SHP77 treated with DMSO at 0.1 percent for 48 hours (cell line): ENCODE measurements at regions not wholly inside any gene's neighbourhood (a gene's known extent, or its start where the extent isn't known, plus 50 kb on each side); places are given as distances from the start of the nearest gene placed in this dataset.
A peak's percentile ranks its signal among the peaks of the same experiment; 100 is the strongest.
"Not testable (repeated sequence)": the region's sequence is repeated elsewhere in the genome, so short reads cannot be mapped to it uniquely, and the experiment has no call there.

Source experiments
- DNase-seq: peaks from one replicate; lab custom pipeline; 2025; lab: John Stamatoyannopoulos, UW

- no peak for DNase-seq
Observed at GRCh38 chr16:85441189-85441889, 171.8 kb upstream of the GSE1 start.

- DNase-seq = no peak
Observed at GRCh38 chr16:85441890-85442670, 171.0 kb upstream of the GSE1 start.

- no peak for DNase-seq
Observed at GRCh38 chr16:85443116-85443515, 170.0 kb upstream of the GSE1 start.

- no peak for DNase-seq
Observed at GRCh38 chr16:85443531-85443930, 169.6 kb upstream of the GSE1 start.

GRCh38 chr16:85445064-85445778, 167.9 kb upstream of the GSE1 start:
- DNase-seq = peak; percentile 91

- peak; percentile 48 for DNase-seq
Observed at GRCh38 chr16:85445779-85446222, 167.3 kb upstream of the GSE1 start.

- DNase-seq = peak; percentile 88
Observed at GRCh38 chr16:85446951-85447692, 166.0 kb upstream of the GSE1 start.

- no peak for DNase-seq
Observed at GRCh38 chr16:85447693-85448313, 165.3 kb upstream of the GSE1 start.

GRCh38 chr16:85448557-85449190, 164.4 kb upstream of the GSE1 start:
- DNase-seq = peak; percentile 98

GRCh38 chr16:85449191-85449884, 163.8 kb upstream of the GSE1 start:
- DNase-seq = peak; percentile 93

- DNase-seq = no peak
Observed at GRCh38 chr16:85449885-85450245, 163.3 kb upstream of the GSE1 start.

GRCh38 chr16:85451142-85451541, 162.0 kb upstream of the GSE1 start:
- not testable (repeated sequence) for DNase-seq

GRCh38 chr16:85451641-85452363, 161.3 kb upstream of the GSE1 start:
- peak; percentile 46 for DNase-seq

GRCh38 chr16:85452364-85453193, 160.5 kb upstream of the GSE1 start:
- DNase-seq = no peak

GRCh38 chr16:85453194-85453678, 159.9 kb upstream of the GSE1 start:
- DNase-seq = no peak

- DNase-seq = no peak
Observed at GRCh38 chr16:85453703-85454102, 159.4 kb upstream of the GSE1 start.

- DNase-seq = no peak
Observed at GRCh38 chr16:85454171-85454872, 158.8 kb upstream of the GSE1 start.

GRCh38 chr16:85455534-85455933, 157.6 kb upstream of the GSE1 start:
- DNase-seq = no peak
